ENCODE measurements at regions not wholly inside any gene's neighbourhood (a gene's known extent, or its start where the extent isn't known, plus 50 kb on each side); places are given as distances from the start of the nearest gene placed in this dataset.

GRCh38 chr6:133583907-133584427, 304.9 kb upstream of the TCF21 start:
- DNase-seq, result no peak

- no peak for DNase-seq
Measured at GRCh38 chr6:133584823-133585222, 304.1 kb upstream of the TCF21 start.

GRCh38 chr6:133585978-133586377, 302.9 kb upstream of the TCF21 start:
- DNase-seq, result no peak

- no peak for DNase-seq
Measured at GRCh38 chr6:133587546-133588160, 301.3 kb upstream of the TCF21 start.

GRCh38 chr6:133590196-133590595, 298.7 kb upstream of the TCF21 start:
- no peak for DNase-seq

GRCh38 chr6:133590814-133591213, 298.1 kb upstream of the TCF21 start:
- no peak for DNase-seq

- no peak for DNase-seq
Measured at GRCh38 chr6:133591275-133591674, 297.6 kb upstream of the TCF21 start.

- no peak for DNase-seq
Measured at GRCh38 chr6:133594652-133595110, 294.2 kb upstream of the TCF21 start.

GRCh38 chr6:133595111-133595761, 293.7 kb upstream of the TCF21 start:
- DNase-seq, result no peak

- DNase-seq, result no peak
Measured at GRCh38 chr6:133606852-133607251, 282.1 kb upstream of the TCF21 start.

GRCh38 chr6:133608620-133609019, 280.3 kb upstream of the TCF21 start:
- DNase-seq, result no peak

- DNase-seq, result no peak
Measured at GRCh38 chr6:133609415-133610226, 279.3 kb upstream of the TCF21 start.

GRCh38 chr6:133610227-133610840, 278.6 kb upstream of the TCF21 start:
- no peak for DNase-seq

GRCh38 chr6:133610971-133611370, 277.9 kb upstream of the TCF21 start:
- no peak for DNase-seq

GRCh38 chr6:133612459-133612858, 276.5 kb upstream of the TCF21 start:
- DNase-seq, result no peak

- DNase-seq, result no peak
Measured at GRCh38 chr6:133613211-133613610, 275.7 kb upstream of the TCF21 start.

- DNase-seq, result no peak
Measured at GRCh38 chr6:133621751-133622150, 267.2 kb upstream of the TCF21 start.

GRCh38 chr6:133623065-133623464, 265.8 kb upstream of the TCF21 start:
- no peak for DNase-seq

GRCh38 chr6:133623621-133624020, 265.3 kb upstream of the TCF21 start:
- DNase-seq, result no peak

- no peak for DNase-seq
Measured at GRCh38 chr6:133626096-133626666, 262.7 kb upstream of the TCF21 start.

GRCh38 chr6:133629970-133630369, 258.9 kb upstream of the TCF21 start:
- DNase-seq, result no peak

- no peak for DNase-seq
Measured at GRCh38 chr6:133630651-133631050, 258.3 kb upstream of the TCF21 start.

GRCh38 chr6:133631421-133631820, 257.5 kb upstream of the TCF21 start:
- no peak for DNase-seq

Data from C1 segment of cervical spinal cord (tissue), 14 donors.